Ishikawa (cell line): ENCODE measurements at regions not wholly inside any gene's neighbourhood (a gene's known extent, or its start where the extent isn't known, plus 50 kb on each side); places are given as distances from the start of the nearest gene placed in this dataset.

Experiments
- CREB1 ChIP-seq: IDR thresholded peaks from 2 replicates; pipeline ENCODE4 v1.6.1; 2012; ENCODE audit warnings: low read depth
- FOXM1 ChIP-seq: IDR thresholded peaks from 2 replicates; pipeline ENCODE4 v1.6.1; 2012; ENCODE audit warnings: low read depth, borderline replicate concordance
- MAX ChIP-seq: IDR thresholded peaks from 2 replicates; pipeline ENCODE4 v1.6.1; 2012
- RAD21 ChIP-seq: IDR thresholded peaks from 2 replicates; pipeline ENCODE4 v1.6.1; 2012; ENCODE audit warnings: low read depth
- TAF1 ChIP-seq: IDR thresholded peaks from 2 replicates; pipeline ENCODE4 v1.6.1; 2012; ENCODE audit warnings: low read depth, mild to moderate bottlenecking
- TCF12 ChIP-seq: IDR thresholded peaks from 2 replicates; pipeline ENCODE4 v1.6.1; 2012; ENCODE audit warnings: low read depth
- YY1 ChIP-seq: IDR thresholded peaks from 2 replicates; pipeline ENCODE4 v1.6.1; 2012; ENCODE audit warnings: low read depth
- ZBTB7A ChIP-seq: IDR thresholded peaks from 2 replicates; pipeline ENCODE4 v1.6.1; 2012; ENCODE audit warnings: low read depth
- TF ChIP-seq, protein P1 (sequence below): IDR thresholded peaks from 2 replicates; pipeline ENCODE4 v1.6.1; 2012; ENCODE audit warnings: low read depth, mild to moderate bottlenecking

GRCh38 chr1:201656311-201657032, 117.5 kb downstream of the NAV1 start:
- no peak for TF ChIP-seq ZBTB7A
- TF ChIP-seq, protein P1, sequence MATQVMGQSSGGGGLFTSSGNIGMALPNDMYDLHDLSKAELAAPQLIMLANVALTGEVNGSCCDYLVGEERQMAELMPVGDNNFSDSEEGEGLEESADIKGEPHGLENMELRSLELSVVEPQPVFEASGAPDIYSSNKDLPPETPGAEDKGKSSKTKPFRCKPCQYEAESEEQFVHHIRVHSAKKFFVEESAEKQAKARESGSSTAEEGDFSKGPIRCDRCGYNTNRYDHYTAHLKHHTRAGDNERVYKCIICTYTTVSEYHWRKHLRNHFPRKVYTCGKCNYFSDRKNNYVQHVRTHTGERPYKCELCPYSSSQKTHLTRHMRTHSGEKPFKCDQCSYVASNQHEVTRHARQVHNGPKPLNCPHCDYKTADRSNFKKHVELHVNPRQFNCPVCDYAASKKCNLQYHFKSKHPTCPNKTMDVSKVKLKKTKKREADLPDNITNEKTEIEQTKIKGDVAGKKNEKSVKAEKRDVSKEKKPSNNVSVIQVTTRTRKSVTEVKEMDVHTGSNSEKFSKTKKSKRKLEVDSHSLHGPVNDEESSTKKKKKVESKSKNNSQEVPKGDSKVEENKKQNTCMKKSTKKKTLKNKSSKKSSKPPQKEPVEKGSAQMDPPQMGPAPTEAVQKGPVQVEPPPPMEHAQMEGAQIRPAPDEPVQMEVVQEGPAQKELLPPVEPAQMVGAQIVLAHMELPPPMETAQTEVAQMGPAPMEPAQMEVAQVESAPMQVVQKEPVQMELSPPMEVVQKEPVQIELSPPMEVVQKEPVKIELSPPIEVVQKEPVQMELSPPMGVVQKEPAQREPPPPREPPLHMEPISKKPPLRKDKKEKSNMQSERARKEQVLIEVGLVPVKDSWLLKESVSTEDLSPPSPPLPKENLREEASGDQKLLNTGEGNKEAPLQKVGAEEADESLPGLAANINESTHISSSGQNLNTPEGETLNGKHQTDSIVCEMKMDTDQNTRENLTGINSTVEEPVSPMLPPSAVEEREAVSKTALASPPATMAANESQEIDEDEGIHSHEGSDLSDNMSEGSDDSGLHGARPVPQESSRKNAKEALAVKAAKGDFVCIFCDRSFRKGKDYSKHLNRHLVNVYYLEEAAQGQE = no peak
- no peak for TF ChIP-seq FOXM1
- no peak for TF ChIP-seq MAX
- TF ChIP-seq TAF1 = no peak
- no peak for TF ChIP-seq TCF12
- TF ChIP-seq YY1 = no peak
- TF ChIP-seq RAD21 = no peak
- no peak for TF ChIP-seq CREB1
